ENCODE measurements at regions not wholly inside any gene's neighbourhood (a gene's known extent, or its start where the extent isn't known, plus 50 kb on each side); places are given as distances from the start of the nearest gene placed in this dataset.

DNA sequence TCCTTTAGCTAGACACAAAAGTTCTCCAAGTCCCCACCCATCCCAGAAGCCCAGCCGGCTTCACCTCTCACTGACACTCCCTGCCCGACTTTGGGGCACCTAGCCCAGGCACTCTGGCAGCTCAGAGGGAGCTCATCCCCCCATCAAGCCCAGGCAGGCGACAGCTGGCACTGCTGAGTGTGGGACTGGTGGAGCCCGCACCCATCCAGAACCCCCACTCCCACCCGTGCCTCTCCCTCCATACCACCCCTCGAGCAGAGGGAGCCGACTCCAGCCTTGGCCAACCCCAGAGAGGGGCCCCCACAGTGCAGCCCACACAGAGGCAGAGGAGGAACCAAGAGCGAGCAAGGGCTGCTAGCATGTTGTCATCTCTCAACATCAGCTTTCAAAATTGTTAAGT lies 658.6 kb downstream of the AMY1C start:
- H3K9me3 ChIP-seq = no peaks in the 10 kb centered on the region
- intact Hi-C loops (cut with DNase I) = no loop called here
- H3K36me3 ChIP-seq = no peaks in the 10 kb centered on the region
- H3K27ac ChIP-seq = no peak overlapping the region
- no peak overlapping the region for H3K4me3 ChIP-seq
- no peaks in the 10 kb centered on the region for H3K27me3 ChIP-seq
- H3K4me1 ChIP-seq = no peaks in the 10 kb centered on the region
- DNase-seq (ENCODE audit: low spot score in 2 of 2) = no peak
- TF ChIP-seq, protein P1, sequence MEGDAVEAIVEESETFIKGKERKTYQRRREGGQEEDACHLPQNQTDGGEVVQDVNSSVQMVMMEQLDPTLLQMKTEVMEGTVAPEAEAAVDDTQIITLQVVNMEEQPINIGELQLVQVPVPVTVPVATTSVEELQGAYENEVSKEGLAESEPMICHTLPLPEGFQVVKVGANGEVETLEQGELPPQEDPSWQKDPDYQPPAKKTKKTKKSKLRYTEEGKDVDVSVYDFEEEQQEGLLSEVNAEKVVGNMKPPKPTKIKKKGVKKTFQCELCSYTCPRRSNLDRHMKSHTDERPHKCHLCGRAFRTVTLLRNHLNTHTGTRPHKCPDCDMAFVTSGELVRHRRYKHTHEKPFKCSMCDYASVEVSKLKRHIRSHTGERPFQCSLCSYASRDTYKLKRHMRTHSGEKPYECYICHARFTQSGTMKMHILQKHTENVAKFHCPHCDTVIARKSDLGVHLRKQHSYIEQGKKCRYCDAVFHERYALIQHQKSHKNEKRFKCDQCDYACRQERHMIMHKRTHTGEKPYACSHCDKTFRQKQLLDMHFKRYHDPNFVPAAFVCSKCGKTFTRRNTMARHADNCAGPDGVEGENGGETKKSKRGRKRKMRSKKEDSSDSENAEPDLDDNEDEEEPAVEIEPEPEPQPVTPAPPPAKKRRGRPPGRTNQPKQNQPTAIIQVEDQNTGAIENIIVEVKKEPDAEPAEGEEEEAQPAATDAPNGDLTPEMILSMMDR (IDR thresholded peaks at IDR 0.05) = no peak

DNA sequence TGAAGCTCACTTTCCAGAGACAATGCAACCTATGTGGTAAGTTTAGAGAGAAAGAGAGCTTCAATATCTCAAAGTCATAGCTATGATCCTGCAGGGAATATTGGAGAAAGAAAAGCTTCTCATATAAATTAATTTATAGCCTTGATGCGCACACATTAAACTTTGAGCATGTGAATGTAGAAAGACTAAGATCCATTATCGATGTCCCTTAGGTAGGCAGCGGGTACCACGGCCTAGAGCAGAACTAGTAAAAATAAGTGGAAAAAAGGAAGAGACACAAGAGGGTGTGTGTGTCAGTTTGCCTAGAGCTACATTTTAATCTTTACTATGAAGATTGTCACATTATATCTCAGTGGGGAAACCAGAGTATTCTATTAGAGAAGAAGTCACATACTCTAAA lies 685.6 kb downstream of the AMY1C start:
- TF ChIP-seq, protein P1 (IDR thresholded peaks at IDR 0.05) = no peak
- no peak overlapping the region for H3K27ac ChIP-seq
- no peaks in the 10 kb centered on the region for H3K4me1 ChIP-seq
- no peaks in the 10 kb centered on the region for H3K9me3 ChIP-seq
- intact Hi-C loops (cut with DNase I) = no loop called here
- DNase-seq (ENCODE audit: low spot score in 2 of 2) = no peak
- H3K27me3 ChIP-seq = no peaks in the 10 kb centered on the region
- H3K4me3 ChIP-seq = no peak overlapping the region
- no peaks in the 10 kb centered on the region for H3K36me3 ChIP-seq

DNA sequence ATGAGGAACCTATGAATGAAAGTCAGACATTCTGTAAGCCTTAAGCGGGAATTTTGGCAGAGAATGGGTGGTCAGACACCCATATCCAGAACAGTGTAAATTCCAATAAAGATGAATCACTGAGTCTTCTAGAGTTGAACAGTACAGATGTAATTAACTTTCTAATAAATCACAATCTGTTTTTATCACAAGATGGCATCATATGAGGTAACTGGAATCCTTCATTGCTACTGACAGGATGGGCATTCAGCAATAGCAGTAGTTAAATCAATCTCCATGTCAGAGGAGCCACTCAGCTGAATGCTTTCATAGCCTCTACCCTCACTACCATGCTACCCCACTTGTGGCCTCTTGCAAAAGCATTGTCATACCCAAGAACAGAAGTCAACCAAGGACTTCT lies 690.3 kb downstream of the AMY1C start:
- TF ChIP-seq, protein P1 (IDR thresholded peaks at IDR 0.05) = no peak
- intact Hi-C loops (cut with DNase I) = no loop called here
- Histone ChIP-seq H3K36me3 (no peaks in the 10 kb centered on the region), H3K4me3 (no peak overlapping the region), H3K9me3 (no peaks in the 10 kb centered on the region), H3K4me1 (no peaks in the 10 kb centered on the region), H3K27me3 (no peaks in the 10 kb centered on the region), H3K27ac (no peak overlapping the region)
- no peak for DNase-seq (ENCODE audit: low spot score in 2 of 2)

DNA sequence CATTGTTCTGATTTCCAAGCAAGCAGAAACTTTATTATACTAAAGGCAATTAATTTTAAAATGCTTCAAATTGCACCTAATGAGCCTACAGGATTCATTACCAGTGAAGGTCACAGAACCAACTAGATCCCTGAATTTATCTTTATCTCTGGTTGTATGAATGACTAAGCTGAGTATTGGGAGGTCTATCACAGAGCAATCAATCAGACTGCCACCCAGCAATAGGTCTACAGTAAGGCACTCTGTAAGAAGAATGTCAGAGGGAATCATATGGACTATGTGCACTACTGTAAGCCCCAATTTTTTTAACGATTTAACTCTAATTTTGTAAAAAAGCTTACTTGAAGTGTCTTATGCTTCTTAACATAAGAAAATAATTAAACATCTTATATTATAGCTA lies 707.0 kb downstream of the AMY1C start:
- intact Hi-C loops (cut with DNase I) = no loop called here

DNA sequence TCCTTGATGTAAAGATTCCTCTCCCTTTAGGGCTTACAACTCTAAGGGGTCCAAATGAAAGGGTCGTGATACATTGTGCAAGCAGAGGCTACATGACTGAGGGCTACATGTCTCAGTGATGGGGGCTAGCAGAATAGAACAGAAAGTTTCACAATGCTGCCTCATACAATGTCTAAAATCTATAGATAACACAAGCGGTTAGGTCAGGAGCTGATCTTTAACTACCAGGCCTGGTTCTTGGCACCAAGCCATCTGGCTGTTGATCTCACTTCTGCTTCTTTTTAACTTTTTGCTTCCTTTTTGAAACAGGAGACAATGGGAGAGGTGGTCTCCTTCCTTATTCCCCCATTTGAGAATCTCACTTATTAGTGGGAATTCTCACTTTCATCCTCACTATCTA lies 710.2 kb downstream of the AMY1C start:
- DNase-seq (ENCODE audit: low spot score in 2 of 2) = no peak
- no peak overlapping the region for H3K27ac ChIP-seq
- no peaks in the 10 kb centered on the region for H3K4me1 ChIP-seq
- H3K9me3 ChIP-seq = peaks cover 0 to 11% of the 10 kb centered on the region in 2 donors
- H3K4me3 ChIP-seq = no peak overlapping the region
- H3K27me3 ChIP-seq = no peaks in the 10 kb centered on the region
- H3K36me3 ChIP-seq = no peaks in the 10 kb centered on the region
- TF ChIP-seq, protein P1 (IDR thresholded peaks at IDR 0.05) = no peak
- intact Hi-C loops (cut with DNase I) = no loop called here

More for the DNA sequence above, 707.0 kb downstream of the AMY1C start:
- DNase-seq (ENCODE audit: low spot score in 2 of 2) = no peak
- Histone ChIP-seq H3K4me3 (no peak overlapping the region), H3K4me1 (no peaks in the 10 kb centered on the region), H3K9me3 (peaks cover 0 to 11% of the 10 kb centered on the region in 2 donors), H3K27ac (no peak overlapping the region), H3K36me3 (no peaks in the 10 kb centered on the region), H3K27me3 (no peaks in the 10 kb centered on the region)
- TF ChIP-seq, protein P1 (IDR thresholded peaks at IDR 0.05) = no peak

DNA sequence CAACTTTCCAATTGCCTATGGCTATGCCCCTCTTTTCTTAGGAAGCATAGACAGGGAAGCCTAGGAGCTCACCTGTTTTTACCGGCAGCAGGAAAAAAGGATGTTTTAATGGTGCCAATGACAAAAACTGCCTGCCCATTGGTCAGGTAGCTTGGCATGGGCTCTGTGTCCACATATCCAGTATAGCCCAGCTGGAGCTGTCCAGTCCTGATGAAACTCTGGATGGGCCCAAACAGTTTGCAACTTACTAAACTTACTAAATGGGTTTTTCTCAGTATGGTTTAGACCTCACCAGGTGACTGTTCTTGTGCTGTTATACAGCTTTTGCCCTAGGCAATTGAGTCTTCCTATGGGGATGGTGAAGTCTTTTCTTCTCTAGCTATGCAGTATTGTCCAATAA lies 711.2 kb downstream of the AMY1C start:
- Histone ChIP-seq H3K27me3 (no peaks in the 10 kb centered on the region), H3K27ac (no peak overlapping the region), H3K4me3 (no peak overlapping the region), H3K36me3 (no peaks in the 10 kb centered on the region), H3K4me1 (no peaks in the 10 kb centered on the region), H3K9me3 (peaks cover 0 to 11% of the 10 kb centered on the region in 2 donors)
- DNase-seq (ENCODE audit: low spot score in 2 of 2) = no peak
- intact Hi-C loops (cut with DNase I) = no loop called here
- TF ChIP-seq, protein P1 (IDR thresholded peaks at IDR 0.05) = no peak
